OCI-LY1 (cell line): ENCODE measurements at regions not wholly inside any gene's neighbourhood (a gene's known extent, or its start where the extent isn't known, plus 50 kb on each side); places are given as distances from the start of the nearest gene placed in this dataset.

Experiments
- EZH2 ChIP-seq: fragments of 200-600 bp; sonication (generic), shearing (Covaris generic); IDR thresholded peaks from 2 replicates; pipeline ENCODE4 v1.8.0; 2017; ENCODE audit warnings: borderline replicate concordance, mixed run types, mild to moderate bottlenecking, antibody characterized with exemption, low read length, moderate library complexity, mixed read lengths
- TF ChIP-seq, protein P1 (sequence below): fragments of 200-600 bp; sonication (generic), shearing (Covaris generic); IDR thresholded peaks from 2 replicates; pipeline ENCODE4 v1.5.1; 2017; ENCODE audit warnings: mild to moderate bottlenecking, antibody characterized with exemption, low read length, moderate library complexity, mixed read lengths

DNA sequence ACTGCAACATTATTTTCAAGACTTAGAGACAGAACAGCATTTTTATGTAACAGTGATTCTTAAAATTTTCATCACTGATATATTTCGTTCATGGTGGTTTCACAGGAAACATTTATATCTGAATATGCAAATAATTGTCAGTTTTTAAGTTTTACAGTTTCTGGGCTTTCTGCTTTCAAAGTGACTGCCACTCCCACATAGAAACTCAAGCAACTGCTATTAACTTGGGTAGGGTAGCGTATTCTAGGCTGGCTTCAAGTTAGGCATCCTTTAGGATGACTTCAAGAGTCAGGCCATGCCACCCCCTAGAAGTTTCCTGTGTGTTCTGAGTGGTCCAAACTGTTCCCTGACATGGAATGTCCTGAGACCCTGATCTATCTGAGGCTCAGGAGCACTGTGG, 123.6 kb upstream of the TSPAN8 start:
- TF ChIP-seq, protein P1, sequence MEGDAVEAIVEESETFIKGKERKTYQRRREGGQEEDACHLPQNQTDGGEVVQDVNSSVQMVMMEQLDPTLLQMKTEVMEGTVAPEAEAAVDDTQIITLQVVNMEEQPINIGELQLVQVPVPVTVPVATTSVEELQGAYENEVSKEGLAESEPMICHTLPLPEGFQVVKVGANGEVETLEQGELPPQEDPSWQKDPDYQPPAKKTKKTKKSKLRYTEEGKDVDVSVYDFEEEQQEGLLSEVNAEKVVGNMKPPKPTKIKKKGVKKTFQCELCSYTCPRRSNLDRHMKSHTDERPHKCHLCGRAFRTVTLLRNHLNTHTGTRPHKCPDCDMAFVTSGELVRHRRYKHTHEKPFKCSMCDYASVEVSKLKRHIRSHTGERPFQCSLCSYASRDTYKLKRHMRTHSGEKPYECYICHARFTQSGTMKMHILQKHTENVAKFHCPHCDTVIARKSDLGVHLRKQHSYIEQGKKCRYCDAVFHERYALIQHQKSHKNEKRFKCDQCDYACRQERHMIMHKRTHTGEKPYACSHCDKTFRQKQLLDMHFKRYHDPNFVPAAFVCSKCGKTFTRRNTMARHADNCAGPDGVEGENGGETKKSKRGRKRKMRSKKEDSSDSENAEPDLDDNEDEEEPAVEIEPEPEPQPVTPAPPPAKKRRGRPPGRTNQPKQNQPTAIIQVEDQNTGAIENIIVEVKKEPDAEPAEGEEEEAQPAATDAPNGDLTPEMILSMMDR = no peak
- no peak for TF ChIP-seq EZH2
